Stomach smooth muscle (tissue), 2 donors: ENCODE measurements at regions not wholly inside any gene's neighbourhood (a gene's known extent, or its start where the extent isn't known, plus 50 kb on each side); places are given as distances from the start of the nearest gene placed in this dataset.

Experiments used
- H3K27ac ChIP-seq: one replicate; pipeline ENCODE4 v1.7.0; 2013; ENCODE audit warnings: mild to moderate bottlenecking, low read length, inconsistent platforms
- H3K27me3 ChIP-seq, 2 donors: one replicate each; pipeline ENCODE4 v1.7.0; 2013; ENCODE audit warnings: low read length in 2 of 2; ENCODE audit not compliant: insufficient read depth in 2 of 2, control insufficient read depth in 1 of 2
- H3K36me3 ChIP-seq, 2 donors: one replicate each; pipeline ENCODE4 v1.7.0; 2013; ENCODE audit warnings: low read length in 2 of 2; ENCODE audit not compliant: control insufficient read depth in 2 of 2, insufficient read depth in 2 of 2
- H3K4me1 ChIP-seq: one replicate; pipeline ENCODE4 v1.7.0; 2013; ENCODE audit warnings: low read length; ENCODE audit not compliant: control insufficient read depth, insufficient read depth
- H3K4me3 ChIP-seq, 2 donors: one replicate each; pipeline ENCODE4 v1.7.0; 2013; ENCODE audit warnings: low read length in 2 of 2
- H3K9ac ChIP-seq, 2 donors: one replicate each; pipeline ENCODE4 v1.7.0; 2013; ENCODE audit warnings: low read length in 2 of 2, mild to moderate bottlenecking in 1 of 2
- H3K9me3 ChIP-seq, 2 donors: one replicate each; pipeline ENCODE4 v1.7.0; 2013; ENCODE audit warnings: low read length in 2 of 2; ENCODE audit not compliant: control insufficient read depth in 2 of 2
- donor health status: healthy.
- donor health status: Pancreatic carcinoma.

- no peak overlapping the region for H3K27ac ChIP-seq
- H3K36me3 ChIP-seq = no peaks in the 10 kb centered on the region
- H3K4me1 ChIP-seq = no peaks in the 10 kb centered on the region
- no peak overlapping the region for H3K9ac ChIP-seq
- no peaks in the 10 kb centered on the region for H3K27me3 ChIP-seq
- no peak overlapping the region for H3K4me3 ChIP-seq
- H3K9me3 ChIP-seq = peaks cover 0 to 4% of the 10 kb centered on the region in 2 donors
These were observed 458.6 kb upstream of the ATXN8OS start for GRCh38 chr13:69649063-69649392.

DNA sequence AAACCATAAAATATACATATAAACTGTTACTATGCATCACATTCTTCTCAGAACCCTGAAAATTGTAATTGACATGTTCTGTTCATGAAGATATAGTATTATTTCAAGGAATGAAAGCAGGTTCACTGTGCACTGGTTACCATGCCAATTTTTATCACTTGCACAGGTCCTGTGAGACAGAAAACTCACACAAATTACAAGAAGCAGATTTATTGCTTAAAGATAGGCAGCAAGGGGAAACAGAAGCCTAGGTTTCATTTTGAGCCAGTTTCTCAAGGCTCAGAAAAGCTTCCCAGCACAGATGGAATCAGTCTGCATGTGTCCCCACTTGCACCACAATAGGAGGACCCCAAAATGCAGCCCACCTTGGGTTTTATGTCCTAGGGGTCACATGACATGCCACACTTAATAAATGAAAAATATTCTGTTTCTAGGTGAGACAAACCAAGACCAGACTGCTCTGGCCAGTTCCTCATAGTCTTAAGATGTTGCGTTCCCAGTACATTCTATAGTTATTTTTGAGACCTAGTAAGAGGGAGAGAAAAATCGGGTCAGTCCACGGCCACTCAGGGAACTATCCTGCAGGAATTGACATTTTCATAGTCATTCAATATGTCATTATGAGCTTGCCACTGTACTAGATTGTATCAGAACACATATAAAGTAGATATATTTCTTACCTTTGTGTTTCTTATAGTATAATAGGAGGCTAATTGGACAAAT is 459.1 kb upstream of the ATXN8OS start:
- no peak overlapping the region for H3K4me3 ChIP-seq
- H3K4me1 ChIP-seq = no peaks in the 10 kb centered on the region
- H3K36me3 ChIP-seq = no peaks in the 10 kb centered on the region
- no peak overlapping the region for H3K27ac ChIP-seq
- no peaks in the 10 kb centered on the region for H3K27me3 ChIP-seq
- H3K9me3 ChIP-seq = peaks cover 0 to 4% of the 10 kb centered on the region in 2 donors
- no peak overlapping the region for H3K9ac ChIP-seq

- Histone ChIP-seq H3K4me3 (no peak overlapping the region), H3K27ac (no peak overlapping the region), H3K9me3 (peaks cover 0 to 4% of the 10 kb centered on the region in 2 donors), H3K4me1 (no peaks in the 10 kb centered on the region), H3K9ac (no peak overlapping the region), H3K27me3 (no peaks in the 10 kb centered on the region), H3K36me3 (no peaks in the 10 kb centered on the region)
These were observed 463.2 kb upstream of the ATXN8OS start for GRCh38 chr13:69644447-69644846.

- Histone ChIP-seq H3K4me3 (no peak overlapping the region), H3K4me1 (no peaks in the 10 kb centered on the region), H3K9ac (no peak overlapping the region), H3K36me3 (no peaks in the 10 kb centered on the region), H3K27me3 (no peaks in the 10 kb centered on the region), H3K9me3 (peaks cover 0 to 4% of the 10 kb centered on the region in 2 donors), H3K27ac (no peak overlapping the region)
These were observed 465.9 kb upstream of the ATXN8OS start for GRCh38 chr13:69641773-69642172.

GRCh38 chr13:69633044-69633443 is 474.6 kb upstream of the ATXN8OS start:
- Histone ChIP-seq H3K4me3 (no peak overlapping the region), H3K36me3 (no peaks in the 10 kb centered on the region), H3K27me3 (no peaks in the 10 kb centered on the region), H3K9ac (no peak overlapping the region), H3K4me1 (no peaks in the 10 kb centered on the region), H3K27ac (no peak overlapping the region), H3K9me3 (no peaks in the 10 kb centered on the region)

GRCh38 chr13:69623973-69624372 is 483.7 kb upstream of the ATXN8OS start:
- H3K36me3 ChIP-seq = no peaks in the 10 kb centered on the region
- H3K27ac ChIP-seq = no peak overlapping the region
- H3K9me3 ChIP-seq = no peaks in the 10 kb centered on the region
- H3K4me3 ChIP-seq = no peak overlapping the region
- H3K27me3 ChIP-seq = no peaks in the 10 kb centered on the region
- H3K9ac ChIP-seq = no peak overlapping the region
- no peaks in the 10 kb centered on the region for H3K4me1 ChIP-seq

GRCh38 chr13:69619651-69620050 is 488.0 kb upstream of the ATXN8OS start:
- Histone ChIP-seq H3K36me3 (no peaks in the 10 kb centered on the region), H3K4me1 (no peaks in the 10 kb centered on the region), H3K9me3 (no peaks in the 10 kb centered on the region), H3K27ac (no peak overlapping the region), H3K4me3 (no peak overlapping the region), H3K9ac (no peak overlapping the region), H3K27me3 (no peaks in the 10 kb centered on the region)

- H3K27me3 ChIP-seq = no peaks in the 10 kb centered on the region
- no peak overlapping the region for H3K4me3 ChIP-seq
- H3K9ac ChIP-seq = no peak overlapping the region
- H3K9me3 ChIP-seq = no peaks in the 10 kb centered on the region
- no peaks in the 10 kb centered on the region for H3K4me1 ChIP-seq
- no peaks in the 10 kb centered on the region for H3K36me3 ChIP-seq
- no peak overlapping the region for H3K27ac ChIP-seq
These were observed 488.8 kb upstream of the ATXN8OS start for GRCh38 chr13:69618838-69619237.

DNA sequence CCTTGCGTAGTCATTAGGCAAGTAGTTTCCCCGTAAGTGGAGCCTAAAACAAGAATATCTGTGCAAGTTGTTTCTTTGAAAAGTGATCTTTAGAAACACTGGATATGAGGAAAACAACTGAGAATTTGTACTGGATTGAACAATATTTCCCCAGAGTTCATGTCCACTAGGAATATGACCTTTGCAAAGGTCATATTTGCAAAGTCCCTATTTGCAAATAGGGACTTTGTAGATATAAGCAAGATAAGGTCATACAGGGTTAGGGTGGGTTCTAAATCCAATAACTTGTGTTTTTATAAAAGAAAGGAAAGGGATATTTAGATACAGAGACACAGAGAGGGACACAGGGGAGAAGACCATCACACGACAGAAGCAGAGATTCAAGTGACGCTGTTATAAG is 489.2 kb upstream of the ATXN8OS start:
- Histone ChIP-seq H3K4me1 (no peaks in the 10 kb centered on the region), H3K27ac (no peak overlapping the region), H3K9ac (no peak overlapping the region), H3K9me3 (no peaks in the 10 kb centered on the region), H3K27me3 (no peaks in the 10 kb centered on the region), H3K4me3 (no peak overlapping the region), H3K36me3 (no peaks in the 10 kb centered on the region)

GRCh38 chr13:69617587-69617986 is 490.0 kb upstream of the ATXN8OS start:
- H3K9ac ChIP-seq = no peak overlapping the region
- H3K27me3 ChIP-seq = no peaks in the 10 kb centered on the region
- H3K4me1 ChIP-seq = no peaks in the 10 kb centered on the region
- H3K36me3 ChIP-seq = no peaks in the 10 kb centered on the region
- H3K4me3 ChIP-seq = no peak overlapping the region
- no peaks in the 10 kb centered on the region for H3K9me3 ChIP-seq
- H3K27ac ChIP-seq = no peak overlapping the region

DNA sequence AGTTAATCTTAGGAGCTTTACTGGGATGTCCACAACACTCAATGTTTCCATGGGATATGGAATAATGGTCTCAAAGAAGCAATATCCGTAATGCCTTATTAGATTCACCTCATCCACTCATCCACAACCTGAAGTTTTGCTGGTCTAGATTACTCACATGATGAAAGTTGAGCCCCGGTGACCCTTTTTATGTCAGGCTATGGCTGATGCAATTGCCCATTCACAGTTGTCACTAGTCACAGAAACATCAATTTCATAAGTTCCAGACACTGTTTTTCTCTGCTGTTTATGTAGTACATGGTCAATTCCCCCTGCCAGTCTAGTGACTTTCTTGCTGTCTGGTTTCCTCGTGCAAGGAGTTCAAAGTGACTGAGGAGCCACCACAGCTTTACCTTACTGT is 491.2 kb upstream of the ATXN8OS start:
- Histone ChIP-seq H3K9me3 (no peaks in the 10 kb centered on the region), H3K27me3 (no peaks in the 10 kb centered on the region), H3K4me3 (no peak overlapping the region), H3K27ac (no peak overlapping the region), H3K36me3 (no peaks in the 10 kb centered on the region), H3K4me1 (no peaks in the 10 kb centered on the region), H3K9ac (no peak overlapping the region)
